Activated CD4-positive, CD25-positive, alpha-beta regulatory T cell treated with anti-CD3 and anti-CD28 coated beads, Interleukin-2, amount 50 U/mL, for 72 hours (primary cell): ENCODE measurements at regions not wholly inside any gene's neighbourhood (a gene's known extent, or its start where the extent isn't known, plus 50 kb on each side); places are given as distances from the start of the nearest gene placed in this dataset.

Source experiments
- DNase-seq: peaks from one replicate; pipeline ENCODE4 v3.0.0; 2021

DNA sequence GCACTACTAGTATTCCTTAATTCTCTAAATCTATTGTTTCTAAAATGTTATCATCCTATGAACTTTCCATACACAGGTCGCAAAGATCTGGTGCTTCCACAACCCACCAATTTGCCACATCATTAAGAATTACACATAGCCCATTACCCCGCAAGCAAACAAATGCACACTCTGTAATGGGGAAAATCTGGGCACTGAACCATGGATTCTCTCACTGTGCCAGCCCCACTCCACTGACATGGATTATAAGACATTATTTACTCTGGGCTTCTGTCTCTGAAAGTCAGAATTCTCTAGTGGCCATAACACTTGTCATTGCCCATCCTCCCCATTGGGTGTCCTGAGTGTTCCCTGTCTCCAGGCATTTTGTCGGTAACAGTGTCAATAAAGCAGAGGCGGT is 537.1 kb downstream of the EPHA4 start:
- DNase-seq = no peak

DNA sequence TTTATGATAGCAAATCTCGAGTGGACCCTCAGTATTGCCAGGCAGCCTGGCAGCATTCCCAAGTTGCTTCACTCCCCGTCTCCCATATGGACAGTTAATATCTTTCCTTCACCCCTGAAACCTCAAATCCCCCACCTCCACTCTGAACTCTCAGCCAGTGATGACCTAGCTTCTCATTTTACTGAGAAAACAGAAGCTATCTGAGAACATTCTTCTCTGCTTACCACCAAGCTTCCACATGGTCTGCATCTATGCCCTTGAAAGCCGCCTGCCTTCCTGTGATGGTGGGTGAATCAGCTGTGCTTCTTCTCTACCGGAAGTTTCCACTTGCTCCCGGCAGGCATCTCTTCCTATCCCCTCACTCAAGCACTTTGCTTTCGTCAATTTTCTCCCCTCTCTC is 529.2 kb downstream of the EPHA4 start:
- no peak for DNase-seq

DNA sequence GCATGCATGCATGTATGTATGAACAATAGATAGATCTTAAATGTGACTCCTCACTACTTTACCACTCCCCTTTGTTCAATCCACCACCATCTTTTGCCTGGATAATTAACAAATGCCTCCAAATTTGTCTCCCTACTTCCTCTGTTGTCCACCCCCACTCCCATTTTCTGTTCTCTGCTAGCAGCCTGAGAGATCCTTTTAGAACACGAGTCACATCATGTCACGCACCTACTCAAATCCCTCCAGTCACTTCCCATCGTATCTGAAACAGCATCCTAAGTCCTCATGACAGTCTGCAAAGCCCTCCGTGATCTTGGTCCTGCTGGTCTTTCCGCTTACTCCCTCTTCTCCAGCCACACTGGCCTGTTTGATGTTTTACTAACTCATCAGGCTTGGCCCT is 527.3 kb downstream of the EPHA4 start:
- no peak for DNase-seq

DNA sequence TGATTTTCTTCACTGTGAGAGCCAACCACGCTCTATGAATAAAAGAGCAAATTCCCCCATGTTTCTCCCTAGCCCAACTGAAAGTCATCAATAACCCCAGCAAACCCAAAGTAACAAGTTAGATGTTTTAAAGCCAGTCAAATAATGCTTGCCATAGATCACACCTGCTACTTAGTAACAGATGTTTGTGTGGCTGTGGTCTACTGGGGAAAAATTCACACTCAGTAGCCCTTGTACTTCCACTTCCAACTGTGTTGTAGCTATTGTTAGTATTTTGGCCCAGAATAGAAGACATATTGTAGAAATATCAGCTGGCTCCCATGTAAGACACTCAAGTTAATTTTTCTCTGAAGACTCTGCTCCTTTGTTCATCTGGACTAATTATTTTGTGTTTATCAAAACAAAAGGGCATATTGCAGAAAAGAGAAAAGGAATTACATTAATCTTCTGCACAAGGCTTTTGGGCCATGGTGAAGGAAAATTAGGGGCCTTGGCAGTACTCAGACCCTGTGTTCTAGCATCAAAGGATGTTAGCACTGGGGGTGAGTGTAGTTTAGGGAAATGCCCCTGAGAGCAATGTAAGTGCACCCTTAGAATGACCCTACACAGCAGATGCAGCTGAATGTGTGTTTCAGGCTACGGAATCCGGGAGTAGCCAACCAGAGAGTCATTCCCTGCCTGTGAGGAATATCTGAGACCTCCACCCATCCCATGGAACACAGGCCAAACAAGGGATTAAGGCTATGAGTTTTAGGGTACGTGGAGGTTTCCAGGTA is 521.9 kb downstream of the EPHA4 start:
- no peak for DNase-seq

DNA sequence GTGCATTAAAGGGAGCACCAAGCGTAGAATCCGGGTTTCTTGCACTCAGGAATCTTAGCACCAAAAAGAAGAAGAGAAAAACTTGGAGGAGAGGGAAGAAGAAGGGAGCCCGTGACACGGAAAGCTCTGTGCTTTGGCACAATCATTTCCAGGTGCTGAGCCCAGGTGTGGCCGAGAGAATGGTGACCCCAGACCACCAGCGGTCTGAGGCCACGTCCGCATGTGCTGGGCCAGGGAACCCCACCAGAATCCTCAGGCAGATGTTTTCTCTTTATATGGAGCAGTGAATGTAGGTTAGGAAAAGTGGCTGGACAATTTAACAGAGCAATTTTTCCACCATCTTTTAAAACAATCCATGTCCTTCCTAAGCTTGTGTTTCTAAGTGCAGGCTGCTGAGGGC is 520.9 kb downstream of the EPHA4 start:
- DNase-seq = no peak

DNA sequence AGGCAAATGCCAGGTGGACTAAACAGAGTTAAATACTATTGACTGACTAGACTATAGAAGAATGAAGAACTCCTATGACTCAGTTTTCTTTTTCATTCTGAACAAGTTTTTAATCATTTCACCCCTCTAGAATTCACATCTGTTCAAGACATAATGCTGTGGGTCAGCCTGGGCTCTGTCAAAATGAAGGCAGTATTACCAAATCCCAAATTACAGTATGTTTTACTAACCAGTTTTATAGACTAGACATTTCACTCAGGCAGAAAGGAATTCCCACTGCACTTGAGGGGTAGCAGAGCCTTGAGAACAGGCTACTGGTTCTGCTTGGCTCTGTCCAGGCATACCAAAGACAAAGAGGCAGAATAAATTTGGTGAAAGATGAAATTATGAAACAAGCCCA is 511.7 kb downstream of the EPHA4 start:
- no peak for DNase-seq

DNA sequence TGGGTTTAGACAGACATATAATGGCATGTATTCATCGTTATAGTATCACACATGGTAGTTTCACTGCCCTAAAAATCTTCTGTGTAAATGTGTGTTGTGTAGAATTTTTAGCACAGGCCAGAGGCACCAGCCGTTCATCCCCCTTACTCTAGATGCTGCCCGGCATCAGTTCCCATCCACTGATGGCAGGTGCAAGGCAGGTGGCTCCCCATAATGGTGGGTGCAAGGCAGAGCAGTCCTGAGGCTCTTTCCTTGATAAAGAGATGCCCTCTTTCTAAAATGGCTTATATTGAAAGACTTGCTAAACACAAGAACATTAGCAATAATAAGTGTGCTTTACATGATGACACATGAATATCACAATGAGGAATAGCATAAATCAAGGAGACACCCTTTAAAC is 508.5 kb downstream of the EPHA4 start:
- DNase-seq = no peak

DNA sequence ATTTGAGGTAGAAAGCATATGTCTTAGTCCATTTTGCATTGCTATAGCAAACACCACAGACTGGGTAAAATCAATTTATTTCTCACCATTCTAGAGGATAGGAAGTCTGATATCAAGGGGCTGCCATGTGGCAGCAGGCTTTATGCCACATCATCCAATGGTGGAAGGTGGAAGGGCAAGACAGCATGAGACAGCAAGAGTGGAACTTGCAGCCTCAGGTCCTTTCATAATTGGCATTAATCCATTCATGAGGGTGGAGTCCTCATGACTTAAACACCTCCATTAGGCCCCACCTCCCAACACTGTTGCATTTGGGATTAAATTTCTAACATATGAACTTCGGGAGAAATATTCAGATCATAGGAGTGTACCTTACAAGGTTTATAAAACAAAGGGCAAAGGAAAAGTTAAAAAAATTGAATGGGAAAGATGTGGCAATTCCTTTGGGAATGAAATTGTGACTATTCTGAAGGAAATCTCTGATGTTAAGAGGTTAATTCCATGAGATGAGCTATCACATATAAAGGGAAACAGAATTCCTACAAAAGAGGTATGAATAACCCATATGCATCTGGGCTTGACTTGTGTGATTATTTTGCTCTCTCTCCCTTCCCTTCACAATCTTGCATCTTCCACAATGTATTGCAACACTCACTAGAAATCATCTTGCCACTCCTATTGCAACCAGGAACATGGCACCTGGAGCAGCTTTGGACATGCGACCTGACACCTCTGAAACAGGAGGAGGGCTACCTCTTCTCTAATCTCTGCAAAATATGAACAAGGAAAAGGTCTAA is 507.8 kb downstream of the EPHA4 start:
- no peak for DNase-seq

DNA sequence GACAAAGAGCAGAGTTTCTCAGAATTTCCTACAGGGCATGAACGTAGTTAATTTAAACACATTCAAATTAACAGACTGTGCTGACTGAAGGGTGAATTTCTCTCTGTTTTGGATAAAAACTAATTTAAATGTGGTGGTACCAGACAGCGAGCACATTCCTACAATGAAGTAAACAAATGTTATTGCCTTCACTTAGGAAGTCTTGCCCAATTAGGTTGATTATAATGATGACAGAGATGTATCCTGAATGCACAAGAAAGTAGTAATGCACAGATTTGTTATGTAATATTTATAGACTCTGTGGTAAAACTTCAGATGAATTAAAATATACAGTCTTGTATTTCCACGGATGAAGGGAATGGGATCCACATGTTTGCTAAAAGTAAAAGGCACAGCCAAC is 507.2 kb downstream of the EPHA4 start:
- no peak for DNase-seq

DNA sequence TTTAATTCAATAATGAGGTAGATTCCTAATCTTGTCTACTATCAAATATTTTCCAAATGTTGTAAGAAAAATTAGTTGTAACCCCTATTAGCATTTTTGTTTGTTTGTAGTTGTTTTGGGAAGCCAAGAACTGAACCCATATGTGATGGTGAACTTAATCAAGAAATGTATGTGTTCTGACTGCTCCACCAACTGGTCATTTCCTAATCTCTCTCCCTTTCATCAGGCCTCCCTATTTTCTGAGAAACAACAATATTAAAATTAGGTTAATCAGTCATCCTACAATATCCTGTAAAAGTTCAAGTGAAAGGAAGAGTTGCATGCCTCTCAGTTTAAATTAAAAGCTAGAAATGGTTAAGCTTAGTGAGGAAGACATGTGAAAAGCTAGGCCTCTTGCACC is 504.0 kb downstream of the EPHA4 start:
- DNase-seq = no peak

DNA sequence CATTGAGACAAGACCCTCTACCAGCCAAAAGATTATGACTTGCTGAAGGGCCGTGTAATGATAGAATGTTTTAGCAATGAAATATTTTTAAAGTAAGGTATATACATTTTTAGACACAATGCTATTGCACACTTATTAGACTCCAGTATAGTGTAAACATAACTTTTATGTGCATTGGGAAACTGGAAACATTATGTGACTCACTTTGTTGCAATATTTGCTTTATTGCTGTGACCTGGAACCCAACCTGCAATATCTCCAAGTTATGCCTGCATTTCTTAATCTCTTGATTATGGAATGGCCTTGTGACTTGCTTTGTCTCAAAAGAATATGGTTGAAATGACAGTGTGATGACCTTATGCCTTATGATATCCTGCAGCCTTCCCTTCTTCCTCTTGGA is 502.0 kb downstream of the EPHA4 start:
- DNase-seq = no peak

DNA sequence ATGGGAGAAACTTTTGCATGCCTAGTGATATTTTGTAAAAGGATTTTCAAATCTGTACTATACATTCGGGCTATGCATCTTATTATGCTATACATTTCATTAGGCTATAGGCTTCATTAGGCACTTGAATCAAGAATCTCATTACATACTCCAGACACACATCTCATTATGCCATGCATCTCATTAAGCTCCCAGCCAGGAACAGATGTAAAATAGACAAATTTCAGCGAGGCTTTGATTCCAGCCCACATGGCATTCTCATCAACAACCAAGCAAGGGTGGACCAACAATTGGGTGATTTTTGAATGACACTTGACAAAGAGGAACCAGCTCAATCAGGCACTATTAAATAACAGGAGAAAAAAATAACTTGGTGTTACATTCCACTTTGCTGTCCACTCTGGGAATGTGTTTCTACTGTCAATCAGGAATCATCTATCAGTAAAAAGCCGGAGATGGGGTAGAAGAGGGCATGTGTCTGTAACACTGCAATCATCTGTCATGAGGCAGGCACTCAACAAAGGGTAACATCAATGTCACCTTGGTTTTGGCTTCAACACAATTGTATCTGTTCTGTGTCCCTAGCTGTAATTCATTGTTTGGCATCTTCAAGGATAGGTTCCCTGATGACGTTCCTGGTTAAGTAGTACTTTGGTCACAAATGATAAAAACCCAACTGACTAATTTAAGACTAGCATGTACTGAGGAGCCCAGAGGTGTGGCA is 498.6 kb downstream of the EPHA4 start:
- no peak for DNase-seq

DNA sequence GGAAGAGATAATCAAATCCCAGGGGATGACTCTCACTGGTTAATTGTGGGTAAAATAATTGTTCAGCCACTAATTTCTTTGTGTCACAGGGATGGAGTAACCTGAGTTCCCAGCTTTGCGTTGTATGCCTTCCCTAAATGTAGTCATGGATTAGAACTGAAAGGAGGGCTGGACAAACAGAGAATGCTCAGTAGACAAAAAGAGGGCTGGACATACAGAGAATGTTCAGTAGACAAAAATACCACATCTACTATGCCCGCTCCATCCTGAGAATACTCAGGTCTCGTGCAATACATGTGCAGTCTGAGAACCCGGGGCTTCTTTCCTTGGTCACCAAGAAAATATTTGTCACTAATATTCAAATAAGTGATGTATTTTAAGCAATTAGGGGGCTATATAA is 497.9 kb downstream of the EPHA4 start:
- DNase-seq = no peak

DNA sequence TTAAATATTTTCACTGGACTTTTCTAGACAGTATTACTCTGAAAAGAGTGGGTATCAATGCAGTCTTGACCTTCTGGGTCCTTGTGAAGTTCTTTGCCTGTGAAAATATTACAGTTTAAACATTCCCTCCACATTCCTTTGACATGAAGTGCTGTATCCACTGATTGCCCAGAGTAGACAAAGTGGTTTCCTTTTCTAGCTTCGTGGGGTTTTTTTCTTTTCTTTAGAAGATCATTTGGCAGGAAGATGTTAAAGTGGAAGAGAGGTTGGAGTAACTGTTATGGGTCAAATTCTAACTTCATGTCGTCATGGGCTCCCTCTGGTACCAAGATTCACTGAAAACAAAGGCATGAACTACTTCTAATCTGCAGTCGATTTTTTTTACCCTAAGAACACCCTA is 496.9 kb downstream of the EPHA4 start:
- DNase-seq = no peak

DNA sequence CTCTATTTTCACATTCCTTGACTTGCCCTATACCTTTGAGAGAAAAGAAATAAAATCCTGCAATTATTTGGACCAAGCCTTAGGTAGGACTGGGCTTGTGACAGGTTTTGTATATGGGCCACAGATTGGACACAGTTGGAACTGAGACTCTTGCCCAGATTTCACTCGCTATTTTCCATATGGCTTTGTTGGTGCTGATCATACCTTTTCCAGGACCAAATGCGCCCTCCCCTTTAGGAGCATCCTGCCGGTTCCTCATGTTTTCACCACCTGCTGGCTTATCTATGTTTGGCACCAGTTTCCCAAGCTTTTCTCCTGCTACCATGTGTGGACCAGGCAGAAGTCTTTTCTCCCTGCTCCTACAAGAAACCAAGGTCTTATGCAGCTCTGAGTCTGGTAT is 494.9 kb downstream of the EPHA4 start:
- no peak for DNase-seq

DNA sequence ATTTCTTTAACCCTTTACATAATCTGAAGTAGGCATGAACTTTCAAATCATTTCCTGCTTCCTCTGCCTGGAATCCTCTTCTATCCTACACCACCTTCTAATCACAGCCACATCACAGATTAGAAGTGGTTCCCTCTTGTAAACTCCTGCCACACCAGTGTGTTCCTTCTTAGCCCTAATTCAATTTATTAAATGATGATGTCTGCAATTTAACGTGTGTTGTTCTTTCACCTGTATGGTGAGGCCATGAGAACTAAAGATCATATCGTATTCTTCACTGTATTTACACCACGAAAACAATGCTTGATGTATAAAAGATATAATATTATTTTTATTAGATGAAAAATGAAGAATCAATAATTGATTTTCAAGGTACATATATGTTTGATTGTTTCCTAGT is 494.3 kb downstream of the EPHA4 start:
- no peak for DNase-seq

DNA sequence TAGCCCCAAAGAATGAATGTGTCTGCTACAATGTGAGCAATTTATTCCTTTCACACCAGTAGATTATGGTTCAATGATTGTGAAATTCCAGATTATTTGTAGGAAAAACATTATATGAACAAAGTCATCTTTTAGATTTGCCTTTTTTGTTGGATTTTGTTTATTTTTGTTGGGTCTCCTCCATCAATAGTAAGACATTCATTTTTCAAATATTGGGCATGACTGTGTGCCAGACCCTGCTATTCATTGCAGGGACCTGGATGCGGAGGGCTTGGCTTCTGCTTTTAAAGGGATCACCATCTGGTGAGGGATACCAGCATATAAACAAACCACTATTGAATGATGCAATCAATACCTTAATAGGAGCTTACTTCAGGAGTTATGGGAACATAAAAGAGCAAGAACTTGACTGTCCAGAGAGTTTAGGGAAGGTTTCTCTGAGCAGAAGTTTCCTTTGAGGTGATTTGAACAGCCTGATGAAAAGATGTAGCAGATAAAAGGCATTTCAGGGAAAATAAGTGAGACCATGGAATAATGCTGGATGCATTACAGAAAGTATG is 486.7 kb downstream of the EPHA4 start:
- DNase-seq = no peak

DNA sequence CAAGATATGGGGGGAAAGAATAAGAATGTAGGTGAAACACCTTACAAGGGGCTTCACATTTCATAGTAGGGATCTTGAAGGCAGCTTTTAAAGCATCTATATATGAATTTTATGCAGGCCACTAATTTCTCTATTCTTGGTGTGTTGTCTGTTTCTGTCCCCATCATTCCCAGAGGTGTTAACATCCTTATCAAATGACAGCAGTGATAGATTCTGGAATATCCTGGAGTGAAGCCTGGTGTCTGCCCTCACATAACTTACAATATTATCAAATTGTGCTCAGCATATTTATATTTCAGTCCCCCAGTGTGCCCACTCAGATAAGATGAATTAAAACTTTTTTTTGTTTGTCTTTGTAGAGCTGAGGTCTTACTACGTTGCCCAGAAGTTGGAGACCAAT is 486.2 kb downstream of the EPHA4 start:
- no peak for DNase-seq

DNA sequence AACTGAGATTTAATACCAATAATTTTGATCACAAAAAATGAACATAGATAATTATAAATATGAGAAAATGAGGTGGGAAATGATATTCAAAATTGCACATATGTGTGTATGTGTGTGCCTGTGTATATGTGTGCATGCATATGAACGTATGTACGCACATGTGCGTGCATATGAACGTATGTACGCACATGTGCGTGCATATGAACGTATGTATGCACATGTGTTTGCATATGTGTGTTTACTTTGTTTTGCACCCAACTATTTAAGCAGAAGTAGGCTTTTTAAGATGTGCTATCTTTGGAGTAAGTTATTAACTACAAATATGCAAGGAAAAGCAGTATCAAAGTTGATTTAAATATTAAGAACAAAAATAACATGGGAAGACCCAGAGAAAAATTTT is 484.3 kb downstream of the EPHA4 start:
- no peak for DNase-seq

DNA sequence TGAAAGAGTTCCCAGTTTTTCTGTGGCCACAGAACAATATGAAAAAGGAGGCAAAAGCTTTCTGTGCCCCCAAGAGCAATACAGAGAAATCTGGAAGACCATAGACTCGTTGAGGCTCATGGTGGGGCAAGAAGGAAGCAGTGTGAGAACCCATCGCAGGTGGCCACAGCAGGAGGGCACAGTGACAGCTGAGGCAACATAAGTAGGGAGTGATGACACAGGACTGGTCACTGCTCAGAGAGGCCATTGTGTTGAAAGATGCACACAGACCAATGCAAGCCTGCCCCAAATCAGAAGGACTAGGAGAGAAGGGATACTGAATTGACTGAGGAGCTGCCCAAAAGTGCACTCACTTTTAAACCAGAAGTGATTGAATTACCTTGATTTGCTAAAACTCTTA is 483.6 kb downstream of the EPHA4 start:
- no peak for DNase-seq

DNA sequence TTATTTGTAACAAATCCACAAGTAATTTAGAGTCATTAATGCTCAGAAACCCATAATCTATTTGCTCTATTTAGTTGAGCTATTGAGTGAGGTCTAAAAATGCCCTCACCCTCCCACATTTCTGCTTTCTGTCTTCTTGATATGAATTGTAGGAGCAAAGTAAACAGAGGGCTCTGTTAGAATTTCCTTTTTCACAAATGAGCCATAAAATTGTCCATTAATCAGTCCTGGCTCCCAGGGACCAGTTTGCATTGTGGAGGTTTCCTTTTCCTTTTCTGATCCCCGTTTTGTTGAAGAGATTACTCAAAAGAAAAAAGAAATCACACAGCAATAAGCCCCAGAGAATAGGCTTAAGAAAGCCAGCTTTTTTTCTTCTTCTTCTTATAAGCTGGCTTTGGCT is 476.7 kb downstream of the EPHA4 start:
- DNase-seq = no peak

DNA sequence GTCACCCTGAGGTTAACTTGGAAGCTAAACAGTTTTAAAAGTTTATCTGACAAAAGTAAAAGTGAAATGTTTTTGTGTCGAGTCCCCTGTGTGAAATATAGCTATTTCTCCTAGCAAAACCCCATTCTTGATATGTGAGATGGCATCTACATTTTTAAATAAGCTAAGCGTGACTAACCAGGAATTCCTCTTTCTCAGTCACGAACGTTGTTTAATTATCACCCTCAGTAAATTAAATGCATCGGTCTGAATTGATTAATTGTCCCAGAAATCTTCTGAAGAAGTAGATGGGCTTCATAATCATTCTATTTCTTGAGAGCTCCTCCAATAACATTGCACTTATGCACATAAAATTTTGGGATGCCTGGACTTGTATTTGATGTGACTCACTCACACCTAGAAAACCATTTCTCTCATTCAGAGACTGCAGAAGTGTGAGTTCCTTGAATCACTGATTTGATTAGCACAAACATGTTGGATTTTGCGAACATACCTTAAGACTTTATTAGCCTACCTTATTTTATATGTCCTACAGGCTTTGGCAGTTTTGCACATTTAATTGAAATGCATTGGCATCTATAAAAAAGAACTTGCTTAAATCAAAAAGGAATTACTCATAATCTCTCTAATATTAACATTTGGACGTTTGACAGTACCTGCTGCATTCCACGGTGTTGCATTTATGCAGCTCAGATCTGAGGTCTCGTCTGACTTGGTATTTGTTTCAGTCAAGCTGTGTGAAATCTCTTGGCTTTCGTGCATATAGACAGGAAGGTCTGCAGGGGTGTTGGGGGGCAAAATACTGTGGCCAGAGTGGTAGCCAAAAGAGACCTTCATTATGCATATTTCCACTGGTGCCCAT is 475.2 kb downstream of the EPHA4 start:
- no peak for DNase-seq

DNA sequence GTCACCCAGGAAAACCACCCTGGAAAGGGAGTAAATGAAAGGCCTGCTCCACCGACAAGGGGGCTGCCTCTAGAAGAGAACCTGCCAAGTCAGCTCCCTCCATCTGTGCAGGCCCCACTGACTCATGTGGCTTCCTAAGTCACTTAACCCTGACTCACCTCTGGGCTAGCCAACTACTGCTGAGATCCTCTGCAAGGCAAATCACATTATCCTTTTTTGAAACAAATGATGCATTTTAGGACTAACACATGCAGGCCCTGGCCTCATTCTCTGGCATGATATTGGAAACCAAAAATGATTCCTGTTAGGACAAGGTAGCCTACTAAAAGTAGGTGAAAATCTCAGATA is 474.6 kb downstream of the EPHA4 start:
- no peak for DNase-seq
